ELR (cell line): ENCODE measurements at regions not wholly inside any gene's neighbourhood (a gene's known extent, or its start where the extent isn't known, plus 50 kb on each side); places are given as distances from the start of the nearest gene placed in this dataset.

Experiments used
- DNase-seq: peaks from one replicate; pipeline ENCODE4 v3.0.0-alpha.2; 2015; ENCODE audit warnings: low read depth

DNA sequence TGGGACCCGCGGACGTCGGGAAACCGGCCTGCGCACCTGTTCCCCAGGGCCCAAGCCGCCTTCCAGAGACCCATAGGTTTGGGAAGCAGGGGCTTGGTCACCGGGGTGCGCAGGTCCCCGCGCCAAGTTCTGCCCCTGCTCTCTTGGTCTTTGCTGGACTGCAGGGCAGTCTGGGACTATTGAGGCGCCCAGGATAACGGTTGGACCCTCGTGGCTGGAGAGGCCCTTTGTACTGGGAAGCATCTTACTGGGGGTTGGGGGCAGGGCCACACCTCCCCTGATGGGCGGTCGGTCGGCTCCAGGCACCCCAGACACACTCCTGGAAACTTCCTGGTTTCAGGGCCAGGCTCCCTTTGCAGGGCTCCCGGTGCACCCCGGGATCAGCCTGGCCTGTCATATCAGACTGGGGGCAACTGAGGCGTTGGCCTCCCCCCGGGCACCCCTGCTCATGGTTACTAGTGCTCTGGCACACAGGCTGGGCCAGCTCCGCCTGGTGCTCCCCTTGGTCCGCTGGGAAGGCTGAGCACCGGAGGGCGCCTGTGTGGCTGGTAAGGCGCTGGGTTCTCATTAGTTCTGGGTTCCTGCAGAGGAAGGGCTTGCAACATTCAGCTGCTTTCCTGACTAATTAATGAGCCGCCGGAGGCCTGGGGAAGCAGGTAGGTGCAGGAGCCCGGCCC lies 1250.5 kb downstream of the BRD1 start:
- no peak for DNase-seq

DNA sequence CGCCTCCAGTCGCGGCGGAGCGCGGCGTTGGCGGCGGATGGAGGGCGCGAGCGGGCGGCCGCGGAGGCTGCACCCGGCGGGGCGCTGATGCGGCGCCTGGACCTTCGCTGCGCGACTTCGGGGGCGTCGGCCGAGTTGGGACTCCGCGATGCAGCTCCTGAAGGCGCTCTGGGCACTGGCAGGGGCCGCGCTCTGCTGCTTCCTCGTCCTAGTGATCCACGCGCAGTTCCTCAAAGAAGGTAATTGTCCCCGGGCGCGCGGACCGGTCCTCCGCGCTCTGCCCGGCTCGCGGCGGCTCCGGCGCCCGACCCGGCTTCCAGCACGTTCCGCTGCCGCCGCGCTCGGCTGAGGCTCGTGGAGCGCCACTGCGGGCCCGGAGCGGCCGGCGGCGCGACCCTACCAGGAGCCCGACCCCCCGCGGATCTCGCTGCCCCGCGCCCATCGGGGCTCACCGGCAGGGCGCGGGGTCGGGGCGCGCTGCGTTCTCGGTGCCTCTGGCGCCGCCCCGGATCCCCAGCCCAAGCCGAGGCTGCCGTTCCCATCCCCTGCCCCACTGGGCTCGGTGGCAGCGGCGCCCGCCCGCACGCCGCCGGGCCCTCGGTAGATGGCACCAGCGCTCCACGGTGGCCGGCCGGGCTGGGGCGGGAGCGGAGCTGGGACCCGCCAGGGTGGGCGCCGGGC lies 1251.2 kb downstream of the BRD1 start:
- no peak for DNase-seq

DNA sequence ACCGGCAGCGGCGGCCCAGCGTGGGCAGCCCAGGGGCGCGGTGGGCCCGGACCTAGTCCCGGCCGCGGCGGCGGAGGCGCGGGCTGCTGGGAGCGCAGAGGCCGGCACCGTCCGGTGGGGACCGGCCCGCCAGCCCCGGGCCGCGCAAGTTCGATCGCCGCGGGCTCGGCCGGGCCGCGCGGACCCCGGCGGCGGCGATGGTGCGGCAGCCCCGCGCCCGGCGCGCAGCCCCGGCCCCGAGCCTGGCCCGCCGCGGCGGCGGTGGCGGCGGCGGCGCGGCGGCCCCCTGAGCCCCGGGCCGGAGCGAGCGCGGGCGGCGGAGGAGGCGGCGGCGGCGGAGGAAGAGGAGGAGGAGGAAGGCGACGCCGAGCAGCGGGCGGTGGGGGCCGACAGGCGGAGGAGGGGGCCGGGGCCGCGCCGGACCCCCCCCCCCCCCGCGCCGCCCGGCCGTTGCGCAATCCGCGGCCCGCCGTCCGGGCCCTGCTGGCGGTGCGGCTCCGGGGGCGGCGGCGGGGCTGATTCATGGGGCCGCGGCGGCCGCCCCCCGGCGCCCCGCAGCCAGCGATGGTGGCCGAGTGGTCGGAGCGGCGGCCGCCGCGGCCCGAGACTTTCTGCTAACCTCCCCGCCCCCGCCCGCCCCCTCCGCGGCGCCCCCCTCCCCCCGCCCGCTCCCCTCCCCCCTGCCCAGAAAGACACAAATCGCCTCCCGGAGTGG lies 1251.9 kb downstream of the BRD1 start:
- DNase-seq: no peak

DNA sequence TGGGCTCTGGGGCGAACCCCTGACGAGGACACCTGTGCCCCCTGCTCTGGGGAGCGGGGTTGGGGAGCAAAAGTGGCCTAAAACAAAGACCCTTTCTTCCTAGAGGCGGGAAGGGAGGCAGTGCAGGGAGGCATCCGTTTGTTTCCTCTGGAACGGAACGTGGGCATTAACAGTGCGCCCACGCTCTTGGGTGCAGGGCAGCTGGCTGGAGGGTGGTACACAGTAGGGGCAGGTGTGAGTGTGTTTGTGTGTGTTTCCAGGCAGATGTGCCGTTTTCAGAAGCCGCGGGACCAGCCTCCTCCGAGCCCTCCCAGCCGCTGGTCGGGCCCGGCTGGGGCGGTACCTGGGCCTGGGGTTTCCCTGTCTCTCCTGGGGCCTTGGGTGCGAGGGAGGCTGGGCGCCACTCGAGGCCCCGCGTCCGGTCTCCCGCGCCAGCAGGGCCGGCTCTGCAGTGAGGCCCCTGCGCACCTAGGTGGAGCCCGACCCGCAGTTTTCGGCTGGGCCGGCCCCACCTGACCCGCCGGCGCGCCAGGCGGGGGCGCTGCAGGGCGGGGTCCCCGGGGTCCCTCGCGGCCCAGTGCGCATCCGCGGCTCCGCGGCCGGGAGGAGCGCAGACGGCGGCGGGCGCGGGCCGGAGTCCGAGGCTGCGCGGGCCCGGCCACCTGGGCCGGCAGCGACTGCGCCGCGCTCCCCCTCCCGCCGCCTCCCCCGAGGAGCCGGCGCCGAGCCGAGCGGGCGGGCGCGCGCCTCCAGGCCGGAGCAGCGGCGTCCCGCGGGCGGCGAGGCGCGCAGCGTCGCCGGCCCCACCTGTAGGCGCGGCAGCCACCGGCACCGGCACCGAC lies 1252.7 kb downstream of the BRD1 start:
- DNase-seq: no peak

DNA sequence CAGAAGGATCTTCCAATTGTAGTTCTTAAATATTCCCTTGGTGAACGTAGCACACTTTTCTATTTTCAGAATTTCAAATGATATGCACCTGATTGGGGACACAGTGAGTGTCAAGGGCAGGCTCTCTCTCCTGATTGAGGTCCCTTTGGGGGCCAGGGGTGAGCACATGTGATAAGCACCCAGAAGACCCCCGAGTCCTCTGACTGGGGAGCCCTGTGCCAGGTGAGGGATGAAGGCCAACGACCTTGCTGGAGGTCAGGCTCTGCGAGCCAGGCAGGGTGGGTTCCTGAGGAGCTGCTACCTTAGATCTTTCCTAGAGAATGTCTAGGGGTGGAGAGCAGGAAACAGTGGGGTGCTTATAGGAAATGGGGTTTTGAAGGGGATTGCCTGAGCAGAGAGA lies 1253.9 kb downstream of the BRD1 start:
- no peak for DNase-seq

DNA sequence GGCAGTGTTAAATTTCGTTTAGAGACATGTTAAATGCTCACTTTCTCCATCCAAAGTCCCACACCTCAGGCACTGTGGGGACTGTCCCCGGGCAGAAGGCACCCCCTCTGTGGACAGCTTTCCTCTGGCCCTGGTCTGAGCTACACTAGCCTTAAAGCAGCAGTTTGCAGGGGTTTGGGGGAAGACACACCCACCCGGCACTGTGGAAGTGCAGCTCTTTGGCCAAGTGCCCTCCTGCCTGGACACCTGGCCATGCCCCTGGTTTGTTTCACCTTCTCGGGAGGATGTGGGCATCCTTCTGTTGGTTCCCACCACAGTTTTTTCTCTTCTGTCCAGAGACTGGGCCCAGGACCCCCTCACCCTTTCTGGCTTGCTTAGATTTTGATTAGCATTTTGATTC lies 1254.7 kb downstream of the BRD1 start:
- no peak for DNase-seq

DNA sequence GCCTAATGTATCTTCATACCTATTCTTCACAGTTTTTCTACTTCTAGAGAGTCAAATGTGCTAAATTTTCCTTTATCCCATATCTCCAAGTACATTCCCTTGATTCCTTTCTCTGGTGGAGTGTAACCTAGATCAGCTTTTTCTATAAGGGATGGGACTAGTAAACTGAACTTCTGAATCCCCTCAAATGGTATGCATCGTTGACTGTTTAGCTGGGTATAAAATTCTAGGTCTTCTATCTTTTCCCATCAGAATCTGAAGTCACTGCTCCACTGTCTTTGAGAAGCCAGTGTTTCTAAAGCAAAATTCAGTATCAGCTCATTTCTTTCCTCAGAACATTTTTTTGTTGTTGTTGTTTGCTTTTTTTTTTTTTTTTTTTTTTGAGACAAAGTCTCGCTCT lies 1256.8 kb downstream of the BRD1 start:
- no peak for DNase-seq

DNA sequence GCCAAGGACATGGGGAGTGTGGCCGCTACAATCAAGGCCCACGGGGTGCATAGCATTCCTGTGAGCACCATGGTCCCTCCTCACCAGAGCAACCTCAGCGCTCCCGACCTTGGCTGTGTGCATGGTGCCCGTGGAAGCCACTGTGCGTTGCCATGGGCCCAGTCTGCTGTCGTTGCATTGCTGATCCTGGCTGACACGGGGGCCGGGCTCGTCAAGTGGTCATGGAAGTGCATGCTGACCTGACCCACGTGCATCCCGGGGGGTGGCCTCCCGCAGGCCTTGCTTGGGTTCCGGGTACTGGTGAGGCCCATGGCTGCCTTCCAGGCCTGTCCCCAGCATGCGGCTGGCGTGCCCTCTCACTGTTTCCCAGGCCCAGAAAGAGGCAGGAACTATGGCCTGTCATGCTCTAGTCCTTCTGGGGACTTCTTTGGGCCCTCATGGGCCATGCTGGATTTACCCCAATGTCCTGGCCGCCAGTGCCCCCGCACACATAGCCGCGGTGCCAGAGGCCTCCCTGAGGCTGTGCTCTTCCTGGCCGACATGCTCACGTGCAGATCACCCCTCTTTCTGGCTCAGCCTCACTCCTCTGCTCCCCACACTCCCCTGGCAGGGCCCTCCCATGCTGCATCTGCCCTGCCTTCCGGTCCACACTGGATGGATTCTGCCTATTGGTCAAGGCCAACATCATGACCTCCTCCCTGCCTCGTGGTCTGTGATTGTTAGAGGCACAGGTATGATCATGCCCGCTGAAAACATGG lies 1258.0 kb downstream of the BRD1 start:
- DNase-seq: no peak

DNA sequence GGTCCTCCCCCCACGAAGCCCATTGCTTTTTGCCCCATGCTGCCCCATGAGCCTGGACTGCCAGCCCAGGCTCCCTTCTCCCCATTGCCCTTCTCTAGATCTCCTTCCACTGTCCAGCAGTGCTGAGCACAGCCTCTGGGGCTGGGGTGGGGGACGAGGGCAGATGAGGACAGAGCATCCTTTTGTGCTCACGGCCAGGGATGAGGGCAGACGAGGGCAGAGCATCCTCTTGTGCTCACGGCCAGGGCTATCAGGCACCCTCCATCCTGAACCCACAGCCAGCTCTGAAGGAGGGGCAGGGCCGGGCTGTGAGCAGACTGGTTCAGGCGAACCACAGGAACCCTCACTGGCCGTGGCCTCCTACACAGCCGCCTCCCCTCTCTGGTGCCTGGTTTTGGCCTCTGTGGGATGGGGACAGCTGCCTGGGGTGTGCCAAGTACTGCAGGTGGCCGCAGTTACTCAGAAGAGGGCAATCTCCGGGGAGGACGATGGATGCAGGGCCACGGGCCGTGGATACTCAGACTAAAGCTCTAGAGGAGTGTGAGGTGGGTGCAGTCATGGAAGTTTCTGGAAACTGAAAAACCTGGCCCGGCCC lies 1258.8 kb downstream of the BRD1 start:
- DNase-seq: no peak

DNA sequence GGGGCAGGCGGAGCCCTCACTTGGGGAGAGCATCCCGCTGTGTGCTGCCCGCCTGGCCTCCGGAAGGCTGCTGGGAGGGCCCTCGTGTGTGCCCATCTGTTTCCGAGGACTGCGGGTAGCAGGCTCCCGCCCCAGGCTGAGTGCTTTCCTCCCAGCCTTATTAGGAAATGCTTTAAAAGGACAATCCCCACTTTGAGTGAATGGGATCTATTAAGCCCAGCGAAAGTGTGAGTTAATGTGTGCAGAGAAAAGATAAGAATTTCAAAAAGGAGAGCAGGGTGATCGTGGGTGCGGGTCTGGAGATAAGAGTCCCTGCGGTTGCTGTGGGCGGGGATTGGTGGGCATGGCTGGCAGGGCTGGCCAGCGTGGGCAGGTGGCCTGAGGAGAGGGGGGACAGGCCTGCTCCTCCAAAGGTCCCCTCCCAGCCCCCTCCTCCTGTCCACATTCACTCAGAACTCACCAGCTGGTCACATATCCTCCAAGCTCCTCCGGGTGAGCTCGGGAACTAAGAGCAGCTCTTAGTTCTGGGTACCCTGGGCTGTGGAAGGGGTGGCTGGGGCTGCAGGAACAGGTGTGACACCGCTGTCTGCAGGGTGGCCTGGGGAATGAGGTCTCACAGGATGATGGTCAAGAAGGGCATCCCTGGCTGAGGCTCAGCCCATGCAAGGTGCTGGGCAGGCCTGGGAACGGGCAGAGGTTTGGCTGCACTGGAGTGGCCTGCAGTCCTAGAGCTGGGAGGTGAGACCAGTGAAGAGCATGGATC lies 1260.3 kb downstream of the BRD1 start:
- DNase-seq: no peak

DNA sequence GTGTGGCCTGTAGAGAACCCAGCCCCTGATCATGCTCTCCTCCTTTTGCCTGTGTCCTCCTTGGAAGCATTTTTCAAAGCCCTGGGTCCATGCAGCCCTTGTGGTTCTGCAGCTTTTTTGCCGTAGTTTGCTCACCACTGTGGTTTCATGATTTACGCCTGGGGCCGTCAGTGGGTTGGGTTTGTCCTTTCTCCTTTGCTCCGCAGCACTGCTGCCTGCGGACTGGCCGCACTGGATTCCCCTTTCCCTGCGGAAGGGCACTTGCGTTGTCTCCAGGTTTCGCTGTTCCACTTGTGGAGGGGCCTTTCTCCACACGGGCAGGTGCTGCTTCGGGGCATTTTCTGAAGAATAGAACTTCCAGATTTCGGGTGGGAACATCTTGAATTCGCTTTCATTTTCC lies 1260.9 kb downstream of the BRD1 start:
- no peak for DNase-seq

DNA sequence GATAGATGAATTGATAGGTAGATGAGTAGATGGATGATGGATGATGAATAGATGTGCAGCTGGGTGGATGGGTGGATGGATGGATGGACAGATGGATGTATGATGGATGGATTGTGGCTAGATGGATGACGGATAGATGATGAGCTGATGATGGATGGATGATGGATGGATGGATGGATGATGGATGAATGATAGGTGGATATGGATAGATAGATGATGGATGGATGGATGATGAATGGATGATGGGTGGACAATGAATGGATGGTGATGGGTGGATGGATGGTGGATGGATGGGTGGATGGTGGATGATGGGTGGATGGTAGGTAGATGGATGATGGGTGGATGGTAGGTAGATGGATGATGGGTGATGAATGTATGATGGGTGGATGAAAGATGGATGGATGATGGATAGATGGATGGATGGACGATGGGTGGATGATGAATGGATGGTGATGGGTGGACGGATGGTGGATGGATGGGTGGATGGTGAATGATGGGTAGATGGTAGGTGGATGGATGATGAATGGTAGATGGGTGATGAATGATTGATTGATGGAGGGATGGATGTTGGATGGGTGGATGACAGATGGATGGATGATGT lies 1261.7 kb downstream of the BRD1 start:
- DNase-seq: no peak

DNA sequence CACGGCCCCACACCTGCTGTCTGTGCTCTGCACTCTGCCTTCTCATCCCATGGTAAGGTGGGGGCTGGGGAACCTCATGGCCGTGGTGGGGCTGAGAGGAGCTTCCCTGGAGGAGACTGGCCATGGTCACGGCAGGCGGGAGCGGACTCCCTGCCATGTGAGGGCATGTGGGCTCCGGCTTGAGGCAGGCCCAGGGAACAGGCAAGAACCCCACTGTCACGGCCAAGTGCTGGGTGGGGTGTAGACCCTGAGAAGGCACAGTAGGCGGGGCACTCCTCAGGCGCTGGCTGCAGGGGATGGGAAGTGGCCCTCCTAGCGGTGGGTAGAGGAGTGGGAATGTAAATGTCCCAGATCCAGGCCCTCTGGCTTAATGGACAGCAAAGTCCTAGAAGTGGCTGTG lies 1262.7 kb downstream of the BRD1 start:
- no peak for DNase-seq

DNA sequence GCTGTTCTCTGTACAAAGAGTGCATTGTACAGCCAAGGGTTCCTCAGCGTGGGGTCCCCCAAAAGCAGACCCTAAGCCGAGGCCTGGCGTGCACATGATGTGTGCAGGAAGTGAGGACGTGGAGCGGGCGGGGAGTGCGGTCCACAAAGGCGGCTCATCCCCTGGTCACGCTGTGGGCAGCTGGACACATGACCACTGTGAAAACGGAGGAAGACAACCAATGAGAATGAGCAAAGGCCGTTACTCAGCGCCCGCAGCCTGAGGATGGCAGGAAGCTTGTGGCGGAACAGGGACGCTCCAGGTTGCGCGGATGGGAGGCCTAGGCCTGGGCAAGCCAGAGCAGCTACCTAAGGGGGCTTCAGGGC lies 1263.7 kb downstream of the BRD1 start:
- DNase-seq: no peak

DNA sequence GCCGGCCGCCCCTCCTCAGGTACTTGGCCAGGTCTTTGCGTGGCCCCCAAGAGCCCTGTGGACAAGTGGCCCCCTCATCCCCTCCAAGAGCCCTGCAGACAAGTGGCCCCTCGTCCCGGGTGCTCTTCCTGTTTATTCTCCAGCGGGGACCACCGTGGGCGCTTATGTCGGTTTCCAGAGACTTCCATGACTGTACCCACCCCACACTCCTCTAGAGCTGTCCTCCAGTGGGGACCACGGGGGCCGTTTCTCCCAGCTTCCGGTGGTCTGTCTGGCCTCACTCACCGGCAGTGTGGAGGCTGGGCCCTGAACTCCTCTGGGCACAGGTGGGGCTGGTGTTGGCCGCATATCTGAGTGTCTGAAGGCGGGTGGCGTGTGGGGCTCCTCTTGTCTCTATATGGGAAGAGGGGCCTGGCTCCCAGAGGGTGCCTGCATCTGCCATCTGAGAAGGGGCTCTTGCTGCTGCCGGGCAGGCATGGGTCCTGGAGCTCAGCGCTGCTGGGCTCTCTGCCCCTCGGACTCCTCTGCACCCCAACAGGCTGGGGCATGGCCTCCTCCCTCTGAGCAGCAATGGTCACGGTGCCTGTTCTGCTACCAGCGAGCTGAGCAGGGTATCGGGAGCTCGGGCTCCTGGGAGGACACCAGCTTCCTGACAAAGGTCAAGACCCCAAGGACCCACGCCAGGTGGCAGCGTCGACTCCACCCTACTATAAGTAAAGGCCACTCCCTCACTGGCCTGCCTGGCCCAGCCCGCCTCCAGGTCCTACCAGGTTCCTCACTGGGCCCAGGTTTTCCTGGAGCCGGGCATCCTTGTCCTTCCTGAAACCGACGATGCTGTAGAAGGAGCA lies 1264.3 kb downstream of the BRD1 start:
- DNase-seq: no peak

DNA sequence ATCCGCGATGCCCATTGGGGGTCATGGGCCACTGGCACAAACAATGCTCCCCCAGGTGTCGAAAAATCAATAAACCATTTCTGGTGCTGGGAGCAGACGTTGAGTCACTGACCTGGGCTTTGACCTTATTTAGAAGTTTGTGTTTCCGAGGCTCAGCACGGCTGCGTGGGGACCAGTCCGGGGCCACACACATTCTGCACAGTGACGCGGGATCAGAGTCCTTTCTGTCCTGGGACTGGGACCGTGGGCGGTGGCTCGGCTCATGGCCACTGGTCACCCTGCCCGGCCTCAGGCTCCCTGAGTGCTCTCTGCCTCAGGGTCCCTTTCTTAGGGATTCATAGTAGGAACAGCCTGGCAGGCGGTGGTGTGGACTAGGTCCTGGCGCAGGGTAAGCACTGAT lies 1266.0 kb downstream of the BRD1 start:
- no peak for DNase-seq

DNA sequence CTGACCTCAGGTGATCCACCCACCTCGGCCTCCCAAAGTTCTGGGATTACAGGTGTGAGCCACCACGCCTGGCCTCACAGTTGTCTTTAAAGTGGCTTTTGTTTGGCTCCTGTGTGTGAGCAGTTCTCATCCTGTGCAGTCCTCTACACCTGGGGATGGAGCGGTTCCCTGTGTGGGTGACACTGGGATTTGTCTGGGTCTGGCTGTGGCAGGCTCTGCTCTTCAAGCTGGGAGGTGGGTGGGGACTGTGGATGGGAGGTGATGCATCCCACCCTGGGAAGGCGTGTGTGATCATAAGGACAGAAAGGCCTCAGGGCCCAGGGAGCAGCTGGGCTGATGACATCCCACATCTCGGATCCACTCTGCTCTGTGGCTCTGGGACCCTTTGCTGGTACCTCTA lies 1266.8 kb downstream of the BRD1 start:
- DNase-seq: no peak

DNA sequence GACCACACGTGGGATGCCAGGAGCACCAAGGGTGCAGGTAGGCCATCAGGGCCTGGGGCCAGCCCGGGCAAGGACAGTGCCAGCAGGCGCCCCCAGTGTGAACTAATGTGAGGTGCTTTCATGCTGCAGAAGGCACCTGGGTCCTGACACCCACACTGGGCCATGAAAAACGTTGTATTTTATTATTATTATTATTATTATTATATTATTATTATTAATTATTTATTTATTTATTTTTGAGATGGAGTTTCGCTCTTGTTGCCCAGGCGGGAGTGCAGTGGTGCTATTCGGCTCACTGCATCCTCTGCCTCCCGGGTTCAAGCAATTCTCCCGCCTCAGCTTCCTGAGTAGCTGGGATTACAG lies 1267.3 kb downstream of the BRD1 start:
- no peak for DNase-seq

DNA sequence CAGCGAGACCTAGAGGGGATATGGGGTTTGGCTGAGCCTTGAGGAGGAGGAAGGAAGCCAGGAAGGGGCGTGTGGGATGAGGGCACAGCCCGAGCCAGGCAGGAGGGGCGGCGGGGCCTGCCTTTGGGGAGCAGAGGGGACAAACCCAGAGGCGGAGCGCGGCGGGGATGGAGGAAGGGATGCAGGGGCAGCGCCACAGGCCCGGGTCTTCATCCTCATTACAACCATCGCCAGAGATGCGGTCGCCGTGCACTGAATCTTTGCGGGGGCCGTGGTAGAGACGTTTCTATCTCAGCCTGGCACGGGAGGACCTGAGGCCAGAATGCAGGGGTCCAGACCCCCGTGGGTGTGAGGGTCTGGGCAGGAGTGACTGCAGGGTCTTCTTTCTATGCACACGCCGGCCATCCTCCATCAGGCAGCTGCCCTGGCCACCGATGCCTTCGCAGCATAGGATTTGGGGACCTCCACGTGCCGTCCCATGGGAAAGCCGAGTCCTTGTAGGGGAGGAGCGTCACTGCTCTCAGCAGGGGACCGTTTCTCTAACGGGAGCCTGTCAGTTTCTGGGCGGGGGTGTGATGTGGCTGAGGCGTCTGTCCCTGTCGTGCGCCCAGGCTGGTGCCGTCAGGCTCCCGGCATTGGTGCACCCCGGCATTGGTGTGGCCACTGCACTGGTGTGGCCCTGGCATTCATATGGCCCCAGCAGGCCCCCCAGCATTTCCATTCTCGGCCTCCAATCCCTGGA lies 1267.9 kb downstream of the BRD1 start:
- DNase-seq: no peak
